ENCODE measurements at regions not wholly inside any gene's neighbourhood (a gene's known extent, or its start where the extent isn't known, plus 50 kb on each side); places are given as distances from the start of the nearest gene placed in this dataset.

DNA sequence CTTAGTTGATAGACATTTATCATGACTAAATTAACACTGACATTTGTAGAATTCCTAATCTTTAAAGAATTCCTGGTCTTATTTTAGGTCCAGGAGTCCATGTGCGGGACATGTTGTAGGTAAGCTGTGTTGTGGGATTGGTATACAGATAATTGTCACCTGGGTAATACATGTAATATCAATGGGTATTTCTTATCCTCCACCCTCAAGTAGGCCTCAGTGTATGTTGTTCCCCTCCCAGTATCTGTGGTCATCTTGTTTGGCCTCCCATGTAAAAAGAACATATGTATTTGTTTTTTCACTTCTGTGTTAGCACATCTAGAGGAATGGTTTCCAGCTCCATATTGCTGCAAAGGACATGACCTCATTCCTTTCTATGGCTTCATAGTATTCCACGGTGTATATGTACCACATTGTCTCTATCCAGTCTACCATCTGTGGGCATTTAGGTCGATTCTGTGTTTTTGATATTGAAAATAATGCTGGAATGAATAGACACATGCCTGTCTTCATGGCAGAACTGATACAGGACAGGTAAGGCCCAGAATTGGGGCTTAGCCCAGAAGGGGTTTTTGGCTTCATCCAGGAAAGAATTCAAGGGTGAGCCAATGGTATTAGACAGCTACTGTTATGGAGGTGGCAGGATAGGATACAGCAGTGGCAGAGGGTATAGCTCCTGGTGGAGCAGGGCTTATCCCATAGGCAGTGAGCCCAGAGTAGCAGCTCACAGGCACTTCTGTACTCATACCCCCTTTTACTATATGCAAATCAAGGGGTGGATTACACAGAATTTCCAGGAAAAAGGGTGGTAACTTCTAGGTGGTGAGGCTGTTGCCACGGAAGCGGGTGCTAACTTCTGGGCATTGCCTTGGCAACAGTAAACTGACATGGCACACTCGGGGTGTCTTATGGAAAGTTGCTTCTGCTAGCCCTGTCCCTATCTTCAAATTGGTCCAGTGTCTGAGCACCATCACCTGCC, 66.1 kb upstream of the WDR1 start:
- H3K36me3 ChIP-seq, result no peaks in the 10 kb centered on the region
- intact Hi-C loops (cut with DNase I), result no loop called here
- DNase-seq, result no peak
- ATAC-seq, result no peak
- H3K27me3 ChIP-seq (ENCODE audit: low read depth), result no peaks in the 10 kb centered on the region
- no peaks in the 10 kb centered on the region for H3K9me3 ChIP-seq
- TF ChIP-seq, protein P1, sequence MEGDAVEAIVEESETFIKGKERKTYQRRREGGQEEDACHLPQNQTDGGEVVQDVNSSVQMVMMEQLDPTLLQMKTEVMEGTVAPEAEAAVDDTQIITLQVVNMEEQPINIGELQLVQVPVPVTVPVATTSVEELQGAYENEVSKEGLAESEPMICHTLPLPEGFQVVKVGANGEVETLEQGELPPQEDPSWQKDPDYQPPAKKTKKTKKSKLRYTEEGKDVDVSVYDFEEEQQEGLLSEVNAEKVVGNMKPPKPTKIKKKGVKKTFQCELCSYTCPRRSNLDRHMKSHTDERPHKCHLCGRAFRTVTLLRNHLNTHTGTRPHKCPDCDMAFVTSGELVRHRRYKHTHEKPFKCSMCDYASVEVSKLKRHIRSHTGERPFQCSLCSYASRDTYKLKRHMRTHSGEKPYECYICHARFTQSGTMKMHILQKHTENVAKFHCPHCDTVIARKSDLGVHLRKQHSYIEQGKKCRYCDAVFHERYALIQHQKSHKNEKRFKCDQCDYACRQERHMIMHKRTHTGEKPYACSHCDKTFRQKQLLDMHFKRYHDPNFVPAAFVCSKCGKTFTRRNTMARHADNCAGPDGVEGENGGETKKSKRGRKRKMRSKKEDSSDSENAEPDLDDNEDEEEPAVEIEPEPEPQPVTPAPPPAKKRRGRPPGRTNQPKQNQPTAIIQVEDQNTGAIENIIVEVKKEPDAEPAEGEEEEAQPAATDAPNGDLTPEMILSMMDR (IDR thresholded peaks at IDR 0.05), result no peak
- H3K4me1 ChIP-seq, result peaks cover 8% of the 10 kb centered on the region
- H3K27ac ChIP-seq, result no peak overlapping the region
- no peak overlapping the region for H3K4me3 ChIP-seq

- Histone ChIP-seq H3K9me3 (no peaks in the 10 kb centered on the region), H3K4me3 (no peak overlapping the region), H3K27me3 (ENCODE audit: low read depth) (no peaks in the 10 kb centered on the region), H3K4me1 (peaks cover 8% of the 10 kb centered on the region), H3K27ac (peak overlapping the region; percentile 56), H3K36me3 (no peaks in the 10 kb centered on the region)
- ATAC-seq (no peak), DNase-seq (no peak)
- intact Hi-C loops (cut with DNase I), result no loop called here
- TF ChIP-seq, protein P1 (IDR thresholded peaks at IDR 0.05), result no peak
Measured at GRCh38 chr4:10181745-10182445, 65.3 kb upstream of the WDR1 start.

DNA sequence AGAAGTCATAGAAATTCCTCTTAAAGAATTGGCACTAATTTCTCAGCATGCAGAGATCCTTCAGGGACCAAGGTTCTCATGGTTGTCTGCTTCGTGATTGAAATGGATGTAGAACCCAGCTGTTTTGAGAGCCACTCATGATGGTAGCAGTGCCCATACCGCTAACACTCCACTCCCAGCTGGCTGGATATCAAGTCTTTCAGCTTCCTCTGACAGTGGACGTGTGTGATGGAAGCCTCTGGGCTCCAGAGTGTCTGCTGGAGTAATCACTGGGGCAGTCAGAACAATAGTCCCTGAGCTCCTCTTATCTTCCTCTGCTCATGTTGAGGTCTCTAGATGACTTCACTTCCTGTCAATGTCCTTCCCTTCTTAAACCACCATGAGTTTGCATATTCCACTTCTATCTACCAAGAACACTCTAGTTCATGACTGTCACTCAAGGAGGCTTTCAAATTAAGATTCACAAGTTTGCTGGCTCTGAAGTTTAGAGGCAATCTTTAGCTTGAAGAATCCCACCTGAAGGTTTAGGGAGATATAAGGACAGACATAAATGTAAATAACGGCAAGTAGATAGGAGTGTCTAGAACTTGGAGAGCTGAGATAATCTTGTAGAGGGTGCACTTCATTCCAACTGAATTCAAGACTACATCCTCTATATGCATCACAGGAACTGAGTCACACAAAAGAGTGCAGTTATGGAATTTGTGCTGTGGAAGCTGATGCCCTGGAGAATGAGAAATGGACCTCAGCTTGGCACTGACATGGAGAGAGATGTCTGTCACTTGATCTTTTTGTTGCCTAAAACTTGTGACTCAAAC, 64.5 kb upstream of the WDR1 start:
- no peaks in the 10 kb centered on the region for H3K9me3 ChIP-seq
- no peak for DNase-seq
- H3K27ac ChIP-seq, result peak overlapping the region; percentile 56
- no peak overlapping the region for H3K4me3 ChIP-seq
- peak; percentile 33 to 78 for ATAC-seq
- H3K4me1 ChIP-seq, result peaks cover 8% of the 10 kb centered on the region
- TF ChIP-seq, protein P1 (IDR thresholded peaks at IDR 0.05), result no peak
- no peaks in the 10 kb centered on the region for H3K36me3 ChIP-seq
- no peaks in the 10 kb centered on the region for H3K27me3 ChIP-seq (ENCODE audit: low read depth)
- intact Hi-C loops (cut with DNase I), result no loop called here

- Histone ChIP-seq H3K9me3 (no peaks in the 10 kb centered on the region), H3K4me3 (no peak overlapping the region), H3K36me3 (no peaks in the 10 kb centered on the region), H3K27me3 (ENCODE audit: low read depth) (no peaks in the 10 kb centered on the region), H3K4me1 (peaks cover 8% of the 10 kb centered on the region), H3K27ac (peak overlapping the region; percentile 56)
- DNase-seq, result no peak
- no peak for ATAC-seq
- intact Hi-C loops (cut with DNase I), result no loop called here
- TF ChIP-seq, protein P1 (IDR thresholded peaks at IDR 0.05), result no peak
Measured at GRCh38 chr4:10180603-10180926, 64.0 kb upstream of the WDR1 start.

DNA sequence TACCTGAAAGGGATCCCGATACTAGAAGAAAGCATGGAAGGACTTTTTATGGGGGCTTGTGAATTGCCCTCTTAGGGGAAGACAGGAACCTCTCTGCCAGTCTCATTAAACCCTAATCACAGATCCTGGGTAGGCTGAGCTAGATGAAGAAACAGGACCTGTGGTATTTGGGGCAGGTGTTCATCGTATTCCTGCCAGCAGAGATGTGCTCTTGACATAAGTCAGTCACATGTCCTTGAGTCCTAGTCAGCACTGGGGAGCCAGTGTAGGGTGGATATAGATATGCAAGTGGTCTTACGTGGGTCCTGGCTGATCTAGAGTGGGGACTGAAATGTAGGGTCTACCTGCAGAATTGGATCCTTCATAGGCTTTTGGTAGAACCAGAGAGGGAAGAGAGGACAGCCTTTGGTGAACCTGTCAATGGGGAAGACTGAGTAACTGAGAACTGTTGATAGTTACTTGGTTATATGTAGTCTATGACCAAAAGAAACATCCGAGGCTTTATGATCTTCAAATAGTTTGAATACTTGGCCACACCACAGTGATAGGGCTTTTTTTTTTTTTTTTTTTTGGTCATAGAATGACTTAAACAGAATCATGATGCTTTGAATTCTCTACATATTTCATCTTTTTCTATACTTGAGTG, 63.5 kb upstream of the WDR1 start:
- intact Hi-C loops (cut with DNase I), result no loop called here
- peaks cover 8% of the 10 kb centered on the region for H3K4me1 ChIP-seq
- no peaks in the 10 kb centered on the region for H3K36me3 ChIP-seq
- no peak overlapping the region for H3K27ac ChIP-seq
- TF ChIP-seq, protein P1 (IDR thresholded peaks at IDR 0.05), result no peak
- DNase-seq, result no peak
- H3K4me3 ChIP-seq, result no peak overlapping the region
- H3K27me3 ChIP-seq (ENCODE audit: low read depth), result no peaks in the 10 kb centered on the region
- no peaks in the 10 kb centered on the region for H3K9me3 ChIP-seq
- ATAC-seq, result no peak

Measured in lower lobe of right lung (tissue), 2 donors.